A549 (cell line): ENCODE measurements at regions not wholly inside any gene's neighbourhood (a gene's known extent, or its start where the extent isn't known, plus 50 kb on each side); places are given as distances from the start of the nearest gene placed in this dataset.

ENCODE experiments used
- ESRRA ChIP-seq: fragments of 150-350 bp; IDR thresholded peaks from 2 replicates; pipeline ENCODE4 v1.6.1; 2014; ENCODE audit warnings: mild to moderate bottlenecking, low read length, borderline replicate concordance
- MAZ ChIP-seq: fragments of 150-350 bp; IDR thresholded peaks from 2 replicates; pipeline ENCODE4 v1.6.1; 2014; ENCODE audit warnings: antibody characterized with exemption, low read depth, low read length, borderline replicate concordance
- POLR2A ChIP-seq: IDR thresholded peaks from 2 replicates; pipeline ENCODE4 v1.6.1; 2012; ENCODE audit warnings: mild to moderate bottlenecking, low read length
- RCOR1 ChIP-seq: fragments of 150-350 bp; IDR thresholded peaks from 2 replicates; pipeline ENCODE4 v1.6.1; 2014; ENCODE audit warnings: antibody characterized with exemption, low read length, low read depth
- TF ChIP-seq, protein P1 (sequence below): fragments of >200 bp; sonication (Bioruptor Twin); formaldehyde crosslinking; IDR thresholded peaks from 3 replicates; pipeline ENCODE4 v1.5.1; 2016
- TF ChIP-seq, protein P2 (sequence below): fragments of 200-600 bp; sonication (generic); IDR thresholded peaks from 2 replicates; pipeline ENCODE4 v1.6.1; 2016; ENCODE audit warnings: antibody characterized with exemption, mild to moderate bottlenecking, moderate library complexity

GRCh38 chr3:159861369-159861987, 127.2 kb upstream of the IL12A start:
- TF ChIP-seq, protein P1, sequence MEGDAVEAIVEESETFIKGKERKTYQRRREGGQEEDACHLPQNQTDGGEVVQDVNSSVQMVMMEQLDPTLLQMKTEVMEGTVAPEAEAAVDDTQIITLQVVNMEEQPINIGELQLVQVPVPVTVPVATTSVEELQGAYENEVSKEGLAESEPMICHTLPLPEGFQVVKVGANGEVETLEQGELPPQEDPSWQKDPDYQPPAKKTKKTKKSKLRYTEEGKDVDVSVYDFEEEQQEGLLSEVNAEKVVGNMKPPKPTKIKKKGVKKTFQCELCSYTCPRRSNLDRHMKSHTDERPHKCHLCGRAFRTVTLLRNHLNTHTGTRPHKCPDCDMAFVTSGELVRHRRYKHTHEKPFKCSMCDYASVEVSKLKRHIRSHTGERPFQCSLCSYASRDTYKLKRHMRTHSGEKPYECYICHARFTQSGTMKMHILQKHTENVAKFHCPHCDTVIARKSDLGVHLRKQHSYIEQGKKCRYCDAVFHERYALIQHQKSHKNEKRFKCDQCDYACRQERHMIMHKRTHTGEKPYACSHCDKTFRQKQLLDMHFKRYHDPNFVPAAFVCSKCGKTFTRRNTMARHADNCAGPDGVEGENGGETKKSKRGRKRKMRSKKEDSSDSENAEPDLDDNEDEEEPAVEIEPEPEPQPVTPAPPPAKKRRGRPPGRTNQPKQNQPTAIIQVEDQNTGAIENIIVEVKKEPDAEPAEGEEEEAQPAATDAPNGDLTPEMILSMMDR, result no peak
- TF ChIP-seq MAZ, result no peak
- TF ChIP-seq ESRRA, result no peak
- no peak for TF ChIP-seq POLR2A
- TF ChIP-seq, protein P2, sequence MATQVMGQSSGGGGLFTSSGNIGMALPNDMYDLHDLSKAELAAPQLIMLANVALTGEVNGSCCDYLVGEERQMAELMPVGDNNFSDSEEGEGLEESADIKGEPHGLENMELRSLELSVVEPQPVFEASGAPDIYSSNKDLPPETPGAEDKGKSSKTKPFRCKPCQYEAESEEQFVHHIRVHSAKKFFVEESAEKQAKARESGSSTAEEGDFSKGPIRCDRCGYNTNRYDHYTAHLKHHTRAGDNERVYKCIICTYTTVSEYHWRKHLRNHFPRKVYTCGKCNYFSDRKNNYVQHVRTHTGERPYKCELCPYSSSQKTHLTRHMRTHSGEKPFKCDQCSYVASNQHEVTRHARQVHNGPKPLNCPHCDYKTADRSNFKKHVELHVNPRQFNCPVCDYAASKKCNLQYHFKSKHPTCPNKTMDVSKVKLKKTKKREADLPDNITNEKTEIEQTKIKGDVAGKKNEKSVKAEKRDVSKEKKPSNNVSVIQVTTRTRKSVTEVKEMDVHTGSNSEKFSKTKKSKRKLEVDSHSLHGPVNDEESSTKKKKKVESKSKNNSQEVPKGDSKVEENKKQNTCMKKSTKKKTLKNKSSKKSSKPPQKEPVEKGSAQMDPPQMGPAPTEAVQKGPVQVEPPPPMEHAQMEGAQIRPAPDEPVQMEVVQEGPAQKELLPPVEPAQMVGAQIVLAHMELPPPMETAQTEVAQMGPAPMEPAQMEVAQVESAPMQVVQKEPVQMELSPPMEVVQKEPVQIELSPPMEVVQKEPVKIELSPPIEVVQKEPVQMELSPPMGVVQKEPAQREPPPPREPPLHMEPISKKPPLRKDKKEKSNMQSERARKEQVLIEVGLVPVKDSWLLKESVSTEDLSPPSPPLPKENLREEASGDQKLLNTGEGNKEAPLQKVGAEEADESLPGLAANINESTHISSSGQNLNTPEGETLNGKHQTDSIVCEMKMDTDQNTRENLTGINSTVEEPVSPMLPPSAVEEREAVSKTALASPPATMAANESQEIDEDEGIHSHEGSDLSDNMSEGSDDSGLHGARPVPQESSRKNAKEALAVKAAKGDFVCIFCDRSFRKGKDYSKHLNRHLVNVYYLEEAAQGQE, result no peak
- TF ChIP-seq RCOR1, result no peak
